ENCODE measurements at regions not wholly inside any gene's neighbourhood (a gene's known extent, or its start where the extent isn't known, plus 50 kb on each side); places are given as distances from the start of the nearest gene placed in this dataset.

DNA sequence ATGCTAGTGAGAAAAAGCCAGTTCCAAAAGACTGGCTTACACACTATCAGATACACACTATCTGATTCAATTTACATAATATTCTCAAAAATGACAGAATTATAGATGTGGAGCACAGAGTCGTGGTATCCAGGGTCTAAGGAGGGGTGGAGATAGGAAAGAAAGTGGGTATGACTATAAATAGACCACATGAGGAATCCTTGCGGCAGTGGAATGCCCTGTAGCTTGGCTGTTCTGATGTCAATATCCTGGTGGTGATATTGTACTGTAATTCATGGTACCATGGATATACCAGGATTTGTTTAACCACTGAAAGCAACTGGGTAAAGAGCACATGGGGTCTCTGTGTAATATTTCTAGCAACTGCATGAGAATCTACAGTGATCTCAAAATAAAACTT, 67.7 kb upstream of the TMEM72 start:
- TF ChIP-seq, protein P1, sequence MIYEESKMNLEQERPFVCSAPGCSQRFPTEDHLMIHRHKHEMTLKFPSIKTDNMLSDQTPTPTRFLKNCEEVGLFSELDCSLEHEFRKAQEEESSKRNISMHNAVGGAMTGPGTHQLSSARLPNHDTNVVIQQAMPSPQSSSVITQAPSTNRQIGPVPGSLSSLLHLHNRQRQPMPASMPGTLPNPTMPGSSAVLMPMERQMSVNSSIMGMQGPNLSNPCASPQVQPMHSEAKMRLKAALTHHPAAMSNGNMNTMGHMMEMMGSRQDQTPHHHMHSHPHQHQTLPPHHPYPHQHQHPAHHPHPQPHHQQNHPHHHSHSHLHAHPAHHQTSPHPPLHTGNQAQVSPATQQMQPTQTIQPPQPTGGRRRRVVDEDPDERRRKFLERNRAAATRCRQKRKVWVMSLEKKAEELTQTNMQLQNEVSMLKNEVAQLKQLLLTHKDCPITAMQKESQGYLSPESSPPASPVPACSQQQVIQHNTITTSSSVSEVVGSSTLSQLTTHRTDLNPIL (CRISPR knock-in tag; IDR thresholded peaks at IDR 0.05; ENCODE audit: low read depth) = no peak
- TF ChIP-seq ZFP30 (CRISPR knock-in tag; IDR thresholded peaks at IDR 0.05) = no peak
- no peak for TF ChIP-seq ZC3H10 (CRISPR knock-in tag; IDR thresholded peaks at IDR 0.05)
- TF ChIP-seq PPARA (CRISPR knock-in tag; IDR thresholded peaks at IDR 0.05; ENCODE audit: borderline replicate concordance) = no peak
- no peak for TF ChIP-seq BACH2 (CRISPR knock-in tag; IDR thresholded peaks at IDR 0.05; ENCODE audit: borderline replicate concordance)
- TF ChIP-seq ESRRG (CRISPR knock-in tag; IDR thresholded peaks at IDR 0.05) = no peak
- TF ChIP-seq TOX (CRISPR knock-in tag; IDR thresholded peaks at IDR 0.05; ENCODE audit: borderline replicate concordance) = no peak
- TF ChIP-seq ARNTL (CRISPR knock-in tag; IDR thresholded peaks at IDR 0.05; ENCODE audit: borderline replicate concordance, low read depth) = no peak
- TF ChIP-seq, protein P2, sequence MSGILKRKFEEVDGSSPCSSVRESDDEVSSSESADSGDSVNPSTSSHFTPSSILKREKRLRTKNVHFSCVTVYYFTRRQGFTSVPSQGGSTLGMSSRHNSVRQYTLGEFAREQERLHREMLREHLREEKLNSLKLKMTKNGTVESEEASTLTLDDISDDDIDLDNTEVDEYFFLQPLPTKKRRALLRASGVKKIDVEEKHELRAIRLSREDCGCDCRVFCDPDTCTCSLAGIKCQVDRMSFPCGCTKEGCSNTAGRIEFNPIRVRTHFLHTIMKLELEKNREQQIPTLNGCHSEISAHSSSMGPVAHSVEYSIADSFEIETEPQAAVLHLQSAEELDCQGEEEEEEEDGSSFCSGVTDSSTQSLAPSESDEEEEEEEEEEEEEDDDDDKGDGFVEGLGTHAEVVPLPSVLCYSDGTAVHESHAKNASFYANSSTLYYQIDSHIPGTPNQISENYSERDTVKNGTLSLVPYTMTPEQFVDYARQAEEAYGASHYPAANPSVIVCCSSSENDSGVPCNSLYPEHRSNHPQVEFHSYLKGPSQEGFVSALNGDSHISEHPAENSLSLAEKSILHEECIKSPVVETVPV (CRISPR knock-in tag; IDR thresholded peaks at IDR 0.05) = no peak
- no peak for TF ChIP-seq ZNF70 (CRISPR knock-in tag; IDR thresholded peaks at IDR 0.05)
- TF ChIP-seq TCF4 (CRISPR knock-in tag; IDR thresholded peaks at IDR 0.05; ENCODE audit: borderline replicate concordance) = no peak
- no peak for TF ChIP-seq ZNF8 (CRISPR knock-in tag; IDR thresholded peaks at IDR 0.05)
- TF ChIP-seq RARB (CRISPR knock-in tag; IDR thresholded peaks at IDR 0.05) = no peak
- no peak for TF ChIP-seq TSHZ2 (CRISPR knock-in tag; IDR thresholded peaks at IDR 0.05)
- TF ChIP-seq, protein P3, sequence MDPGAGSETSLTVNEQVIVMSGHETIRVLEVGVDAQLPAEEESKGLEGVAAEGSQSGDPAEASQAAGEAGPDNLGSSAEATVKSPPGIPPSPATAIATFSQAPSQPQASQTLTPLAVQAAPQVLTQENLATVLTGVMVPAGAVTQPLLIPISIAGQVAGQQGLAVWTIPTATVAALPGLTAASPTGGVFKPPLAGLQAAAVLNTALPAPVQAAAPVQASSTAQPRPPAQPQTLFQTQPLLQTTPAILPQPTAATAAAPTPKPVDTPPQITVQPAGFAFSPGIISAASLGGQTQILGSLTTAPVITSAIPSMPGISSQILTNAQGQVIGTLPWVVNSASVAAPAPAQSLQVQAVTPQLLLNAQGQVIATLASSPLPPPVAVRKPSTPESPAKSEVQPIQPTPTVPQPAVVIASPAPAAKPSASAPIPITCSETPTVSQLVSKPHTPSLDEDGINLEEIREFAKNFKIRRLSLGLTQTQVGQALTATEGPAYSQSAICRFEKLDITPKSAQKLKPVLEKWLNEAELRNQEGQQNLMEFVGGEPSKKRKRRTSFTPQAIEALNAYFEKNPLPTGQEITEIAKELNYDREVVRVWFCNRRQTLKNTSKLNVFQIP (CRISPR knock-in tag; IDR thresholded peaks at IDR 0.05; ENCODE audit: borderline replicate concordance, low read depth) = no peak
- ATAC-seq = no peak

- TF ChIP-seq, protein P2 (CRISPR knock-in tag; IDR thresholded peaks at IDR 0.05) = no peak
- TF ChIP-seq ARNTL (CRISPR knock-in tag; IDR thresholded peaks at IDR 0.05; ENCODE audit: borderline replicate concordance, low read depth) (no peak), TCF4 (CRISPR knock-in tag; IDR thresholded peaks at IDR 0.05; ENCODE audit: borderline replicate concordance) (no peak), ZNF8 (CRISPR knock-in tag; IDR thresholded peaks at IDR 0.05) (no peak), ZNF70 (CRISPR knock-in tag; IDR thresholded peaks at IDR 0.05) (no peak), ISL1 (CRISPR knock-in tag; IDR thresholded peaks at IDR 0.05) (no peak), RARB (CRISPR knock-in tag; IDR thresholded peaks at IDR 0.05) (no peak), OSR1 (CRISPR knock-in tag; IDR thresholded peaks at IDR 0.05) (no peak), BACH2 (CRISPR knock-in tag; IDR thresholded peaks at IDR 0.05; ENCODE audit: borderline replicate concordance) (no peak), ZNF565 (CRISPR knock-in tag; conservative IDR thresholded peaks at IDR 0.05; ENCODE audit: low read depth) (no peak), GLIS3 (CRISPR knock-in tag; IDR thresholded peaks at IDR 0.05) (no peak)
- TF ChIP-seq, protein P1 (CRISPR knock-in tag; IDR thresholded peaks at IDR 0.05; ENCODE audit: low read depth) = no peak
- no peak for ATAC-seq
Measured at GRCh38 chr10:44845361-44846175, 65.6 kb upstream of the TMEM72 start.

All from SK-N-SH treated with all-trans-retinoic acid at 6 μM for 48 hours (cell line).